Lower lobe of right lung (tissue), 2 donors: ENCODE measurements at regions not wholly inside any gene's neighbourhood (a gene's known extent, or its start where the extent isn't known, plus 50 kb on each side); places are given as distances from the start of the nearest gene placed in this dataset.

Experiments used
- ATAC-seq, 2 donors: fragments of 200-7000 bp; cut with Tn5 transposase; one replicate each; pipeline ENCODE4 v1.9.1; 2020 to 2022; ENCODE audit warnings: mild to moderate bottlenecking in 2 of 2, moderate library complexity in 2 of 2
- DNase-seq: peaks from one replicate; pipeline ENCODE4 v3.0.0-alpha.2; 2020
- H3K27ac ChIP-seq: fragments of 200-600 bp; one replicate; pipeline ENCODE4 v1.8.0; 2022
- H3K27me3 ChIP-seq: fragments of 200-600 bp; one replicate; pipeline ENCODE4 v1.8.0; 2022; ENCODE audit warnings: low read depth
- H3K36me3 ChIP-seq: fragments of 200-600 bp; one replicate; pipeline ENCODE4 v1.8.0; 2022; ENCODE audit warnings: mild to moderate bottlenecking
- H3K4me1 ChIP-seq: fragments of 200-600 bp; one replicate; pipeline ENCODE4 v1.8.0; 2022
- H3K4me3 ChIP-seq: fragments of 200-600 bp; one replicate; pipeline ENCODE4 v1.8.0; 2022; ENCODE audit warnings: mild to moderate bottlenecking
- H3K9me3 ChIP-seq: fragments of 200-600 bp; one replicate; pipeline ENCODE4 v1.8.0; 2022
- CTCF ChIP-seq: fragments of 200-600 bp; IDR thresholded peaks from one replicate; pipeline ENCODE4 v1.8.0; 2022; ENCODE audit warnings: antibody characterized with exemption, mild to moderate bottlenecking
- intact Hi-C: fragments of 100-400 bp; cut with DNase I; formaldehyde crosslinking; loops from one replicate; pipeline ENCODE4 v1.11.0; 2022
- donor health status: DM: no; HTN: yes; CAD: no; lungs with severe emphysema.

GRCh38 chr22:26993886-26994285 is 336.5 kb downstream of the MIAT start:
- Histone ChIP-seq H3K4me1 (no peaks in the 10 kb centered on the region), H3K9me3 (no peaks in the 10 kb centered on the region), H3K27ac (no peak overlapping the region), H3K4me3 (no peak overlapping the region), H3K27me3 (no peaks in the 10 kb centered on the region), H3K36me3 (no peaks in the 10 kb centered on the region)
- ATAC-seq (no peak), DNase-seq (no peak)
- intact Hi-C loops = no loop called here
- TF ChIP-seq CTCF = no peak

- Histone ChIP-seq H3K4me3 (no peak overlapping the region), H3K27ac (no peak overlapping the region), H3K9me3 (no peaks in the 10 kb centered on the region), H3K27me3 (no peaks in the 10 kb centered on the region), H3K36me3 (no peaks in the 10 kb centered on the region), H3K4me1 (no peaks in the 10 kb centered on the region)
- no peak for DNase-seq
- intact Hi-C loops = no loop called here
- no peak for ATAC-seq
- no peak for TF ChIP-seq CTCF
These were observed 337.4 kb downstream of the MIAT start for GRCh38 chr22:26994801-26995200.

GRCh38 chr22:26995235-26995634 is 337.8 kb downstream of the MIAT start:
- ATAC-seq (no peak), DNase-seq (no peak)
- no peaks in the 10 kb centered on the region for H3K36me3 ChIP-seq
- no peaks in the 10 kb centered on the region for H3K9me3 ChIP-seq
- no peak overlapping the region for H3K27ac ChIP-seq
- H3K4me3 ChIP-seq = no peak overlapping the region
- intact Hi-C loops = no loop called here
- no peaks in the 10 kb centered on the region for H3K27me3 ChIP-seq
- TF ChIP-seq CTCF = no peak
- no peaks in the 10 kb centered on the region for H3K4me1 ChIP-seq

GRCh38 chr22:26996154-26996553 is 338.8 kb downstream of the MIAT start:
- H3K4me3 ChIP-seq = no peak overlapping the region
- no peak for TF ChIP-seq CTCF
- intact Hi-C loops = no loop called here
- H3K27ac ChIP-seq = no peak overlapping the region
- ATAC-seq (no peak), DNase-seq (no peak)
- no peaks in the 10 kb centered on the region for H3K27me3 ChIP-seq
- H3K4me1 ChIP-seq = no peaks in the 10 kb centered on the region
- no peaks in the 10 kb centered on the region for H3K9me3 ChIP-seq
- no peaks in the 10 kb centered on the region for H3K36me3 ChIP-seq

- ATAC-seq = no peak
These were observed 340.7 kb downstream of the MIAT start for GRCh38 chr22:26998129-26998528.

More at GRCh38 chr22:26998129-26998528, 340.7 kb downstream of the MIAT start:
- Histone ChIP-seq H3K27ac (no peak overlapping the region), H3K4me3 (no peak overlapping the region), H3K4me1 (no peaks in the 10 kb centered on the region), H3K27me3 (peaks cover 12% of the 10 kb centered on the region), H3K9me3 (no peaks in the 10 kb centered on the region), H3K36me3 (no peaks in the 10 kb centered on the region)
- no peak for TF ChIP-seq CTCF
- intact Hi-C loops = no loop called here
- no peak for DNase-seq
